ENCODE measurements at regions not wholly inside any gene's neighbourhood (a gene's known extent, or its start where the extent isn't known, plus 50 kb on each side); places are given as distances from the start of the nearest gene placed in this dataset.
"Not testable (repeated sequence)": the region's sequence is repeated elsewhere in the genome, so short reads cannot be mapped to it uniquely, and the experiment has no call there.

- DNase-seq, result no peak
These were observed 225.7 kb downstream of the MEX3B start for GRCh38 chr15:81819924-81820635.

GRCh38 chr15:81814882-81815455, 230.8 kb downstream of the MEX3B start:
- no peak for DNase-seq

GRCh38 chr15:81813215-81813614, 232.6 kb downstream of the MEX3B start:
- DNase-seq, result no peak

GRCh38 chr15:81812456-81812855, 233.4 kb downstream of the MEX3B start:
- DNase-seq, result no peak

GRCh38 chr15:81811736-81812135, 234.1 kb downstream of the MEX3B start:
- no peak for DNase-seq

GRCh38 chr15:81809543-81809942, 236.3 kb downstream of the MEX3B start:
- DNase-seq, result peak in 1 of 2 experiments; percentile 43

GRCh38 chr15:81807806-81808205, 238.0 kb downstream of the MEX3B start:
- DNase-seq, result peak in 1 of 2 experiments; percentile 47

- DNase-seq, result peak; percentile 47 to 90
These were observed 238.6 kb downstream of the MEX3B start for GRCh38 chr15:81807186-81807585.

- no peak for DNase-seq
These were observed 249.9 kb downstream of the MEX3B start for GRCh38 chr15:81795899-81796298.

GRCh38 chr15:81792646-81793045, 253.2 kb downstream of the MEX3B start:
- DNase-seq, result no peak

- not testable (repeated sequence) for DNase-seq
These were observed 254.5 kb downstream of the MEX3B start for GRCh38 chr15:81791322-81791721.

- no peak for DNase-seq
These were observed 256.4 kb downstream of the MEX3B start for GRCh38 chr15:81789403-81789802.

- no peak for DNase-seq
These were observed 259.0 kb downstream of the MEX3B start for GRCh38 chr15:81786776-81787175.

GRCh38 chr15:81785679-81786078, 260.1 kb downstream of the MEX3B start:
- DNase-seq, result no peak

- no peak for DNase-seq
These were observed 260.6 kb downstream of the MEX3B start for GRCh38 chr15:81785181-81785580.

GRCh38 chr15:81784751-81785150, 261.1 kb downstream of the MEX3B start:
- DNase-seq, result no peak

GRCh38 chr15:81783586-81783985, 262.2 kb downstream of the MEX3B start:
- no peak for DNase-seq

- no peak for DNase-seq
These were observed 262.7 kb downstream of the MEX3B start for GRCh38 chr15:81783076-81783475.

- DNase-seq, result peak in 1 of 2 experiments; percentile 76
These were observed 264.4 kb downstream of the MEX3B start for GRCh38 chr15:81781395-81781794.

GRCh38 chr15:81780966-81781365, 264.9 kb downstream of the MEX3B start:
- peak; percentile 54 to 91 for DNase-seq

GRCh38 chr15:81779181-81779580, 266.6 kb downstream of the MEX3B start:
- DNase-seq, result no peak

- DNase-seq, result no peak
These were observed 268.3 kb downstream of the MEX3B start for GRCh38 chr15:81777546-81777945.

GRCh38 chr15:81776976-81777375, 268.8 kb downstream of the MEX3B start:
- peak in 1 of 2 experiments; percentile 20 for DNase-seq

GRCh38 chr15:81775779-81776178, 270.0 kb downstream of the MEX3B start:
- DNase-seq, result not testable (repeated sequence)

GRCh38 chr15:81774309-81774708, 271.5 kb downstream of the MEX3B start:
- DNase-seq, result no peak

Data from NCI-H446 (cell line).